ENCODE measurements at regions not wholly inside any gene's neighbourhood (a gene's known extent, or its start where the extent isn't known, plus 50 kb on each side); places are given as distances from the start of the nearest gene placed in this dataset.

- TF ChIP-seq EWSR1 (IDR thresholded peaks at IDR 0.05; ENCODE audit: borderline replicate concordance, low read depth, partially characterized antibody) (no peak), C11orf30 (IDR thresholded peaks at IDR 0.05; ENCODE audit: low read depth) (no peak), SAFB2 (IDR thresholded peaks at IDR 0.05; ENCODE audit: borderline replicate concordance, low read depth, low read length, severe bottlenecking) (no peak), ZNF75A (CRISPR knock-in tag; IDR thresholded peaks at IDR 0.05) (no peak), MXI1 (IDR thresholded peaks at IDR 0.05; ENCODE audit: low read depth, low read length) (peak; percentile 51; the same call in 1 of the 2 replicates), MYNN (IDR thresholded peaks at IDR 0.05) (peak; percentile 90), MYNN (CRISPR knock-in tag; IDR thresholded peaks at IDR 0.05) (no peak), SRSF1 (IDR thresholded peaks at IDR 0.05; ENCODE audit: low read depth, low read length) (no peak), NFE2 (IDR thresholded peaks at IDR 0.05; ENCODE audit: low read depth) (no peak)
- TF ChIP-seq, protein P1, sequence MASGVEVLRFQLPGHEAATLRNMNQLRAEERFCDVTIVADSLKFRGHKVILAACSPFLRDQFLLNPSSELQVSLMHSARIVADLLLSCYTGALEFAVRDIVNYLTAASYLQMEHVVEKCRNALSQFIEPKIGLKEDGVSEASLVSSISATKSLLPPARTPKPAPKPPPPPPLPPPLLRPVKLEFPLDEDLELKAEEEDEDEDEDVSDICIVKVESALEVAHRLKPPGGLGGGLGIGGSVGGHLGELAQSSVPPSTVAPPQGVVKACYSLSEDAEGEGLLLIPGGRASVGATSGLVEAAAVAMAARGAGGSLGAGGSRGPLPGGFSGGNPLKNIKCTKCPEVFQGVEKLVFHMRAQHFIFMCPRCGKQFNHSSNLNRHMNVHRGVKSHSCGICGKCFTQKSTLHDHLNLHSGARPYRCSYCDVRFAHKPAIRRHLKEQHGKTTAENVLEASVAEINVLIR (CRISPR knock-in tag; IDR thresholded peaks at IDR 0.05) = no peak
- TF ChIP-seq, protein P2, sequence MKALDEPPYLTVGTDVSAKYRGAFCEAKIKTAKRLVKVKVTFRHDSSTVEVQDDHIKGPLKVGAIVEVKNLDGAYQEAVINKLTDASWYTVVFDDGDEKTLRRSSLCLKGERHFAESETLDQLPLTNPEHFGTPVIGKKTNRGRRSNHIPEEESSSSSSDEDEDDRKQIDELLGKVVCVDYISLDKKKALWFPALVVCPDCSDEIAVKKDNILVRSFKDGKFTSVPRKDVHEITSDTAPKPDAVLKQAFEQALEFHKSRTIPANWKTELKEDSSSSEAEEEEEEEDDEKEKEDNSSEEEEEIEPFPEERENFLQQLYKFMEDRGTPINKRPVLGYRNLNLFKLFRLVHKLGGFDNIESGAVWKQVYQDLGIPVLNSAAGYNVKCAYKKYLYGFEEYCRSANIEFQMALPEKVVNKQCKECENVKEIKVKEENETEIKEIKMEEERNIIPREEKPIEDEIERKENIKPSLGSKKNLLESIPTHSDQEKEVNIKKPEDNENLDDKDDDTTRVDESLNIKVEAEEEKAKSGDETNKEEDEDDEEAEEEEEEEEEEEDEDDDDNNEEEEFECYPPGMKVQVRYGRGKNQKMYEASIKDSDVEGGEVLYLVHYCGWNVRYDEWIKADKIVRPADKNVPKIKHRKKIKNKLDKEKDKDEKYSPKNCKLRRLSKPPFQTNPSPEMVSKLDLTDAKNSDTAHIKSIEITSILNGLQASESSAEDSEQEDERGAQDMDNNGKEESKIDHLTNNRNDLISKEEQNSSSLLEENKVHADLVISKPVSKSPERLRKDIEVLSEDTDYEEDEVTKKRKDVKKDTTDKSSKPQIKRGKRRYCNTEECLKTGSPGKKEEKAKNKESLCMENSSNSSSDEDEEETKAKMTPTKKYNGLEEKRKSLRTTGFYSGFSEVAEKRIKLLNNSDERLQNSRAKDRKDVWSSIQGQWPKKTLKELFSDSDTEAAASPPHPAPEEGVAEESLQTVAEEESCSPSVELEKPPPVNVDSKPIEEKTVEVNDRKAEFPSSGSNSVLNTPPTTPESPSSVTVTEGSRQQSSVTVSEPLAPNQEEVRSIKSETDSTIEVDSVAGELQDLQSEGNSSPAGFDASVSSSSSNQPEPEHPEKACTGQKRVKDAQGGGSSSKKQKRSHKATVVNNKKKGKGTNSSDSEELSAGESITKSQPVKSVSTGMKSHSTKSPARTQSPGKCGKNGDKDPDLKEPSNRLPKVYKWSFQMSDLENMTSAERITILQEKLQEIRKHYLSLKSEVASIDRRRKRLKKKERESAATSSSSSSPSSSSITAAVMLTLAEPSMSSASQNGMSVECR (CRISPR knock-in tag; IDR thresholded peaks at IDR 0.05) = no peak
- TF ChIP-seq, protein P3, sequence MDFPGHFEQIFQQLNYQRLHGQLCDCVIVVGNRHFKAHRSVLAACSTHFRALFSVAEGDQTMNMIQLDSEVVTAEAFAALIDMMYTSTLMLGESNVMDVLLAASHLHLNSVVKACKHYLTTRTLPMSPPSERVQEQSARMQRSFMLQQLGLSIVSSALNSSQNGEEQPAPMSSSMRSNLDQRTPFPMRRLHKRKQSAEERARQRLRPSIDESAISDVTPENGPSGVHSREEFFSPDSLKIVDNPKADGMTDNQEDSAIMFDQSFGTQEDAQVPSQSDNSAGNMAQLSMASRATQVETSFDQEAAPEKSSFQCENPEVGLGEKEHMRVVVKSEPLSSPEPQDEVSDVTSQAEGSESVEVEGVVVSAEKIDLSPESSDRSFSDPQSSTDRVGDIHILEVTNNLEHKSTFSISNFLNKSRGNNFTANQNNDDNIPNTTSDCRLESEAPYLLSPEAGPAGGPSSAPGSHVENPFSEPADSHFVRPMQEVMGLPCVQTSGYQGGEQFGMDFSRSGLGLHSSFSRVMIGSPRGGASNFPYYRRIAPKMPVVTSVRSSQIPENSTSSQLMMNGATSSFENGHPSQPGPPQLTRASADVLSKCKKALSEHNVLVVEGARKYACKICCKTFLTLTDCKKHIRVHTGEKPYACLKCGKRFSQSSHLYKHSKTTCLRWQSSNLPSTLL (IDR thresholded peaks at IDR 0.05) = no peak
- TF ChIP-seq, protein P4, sequence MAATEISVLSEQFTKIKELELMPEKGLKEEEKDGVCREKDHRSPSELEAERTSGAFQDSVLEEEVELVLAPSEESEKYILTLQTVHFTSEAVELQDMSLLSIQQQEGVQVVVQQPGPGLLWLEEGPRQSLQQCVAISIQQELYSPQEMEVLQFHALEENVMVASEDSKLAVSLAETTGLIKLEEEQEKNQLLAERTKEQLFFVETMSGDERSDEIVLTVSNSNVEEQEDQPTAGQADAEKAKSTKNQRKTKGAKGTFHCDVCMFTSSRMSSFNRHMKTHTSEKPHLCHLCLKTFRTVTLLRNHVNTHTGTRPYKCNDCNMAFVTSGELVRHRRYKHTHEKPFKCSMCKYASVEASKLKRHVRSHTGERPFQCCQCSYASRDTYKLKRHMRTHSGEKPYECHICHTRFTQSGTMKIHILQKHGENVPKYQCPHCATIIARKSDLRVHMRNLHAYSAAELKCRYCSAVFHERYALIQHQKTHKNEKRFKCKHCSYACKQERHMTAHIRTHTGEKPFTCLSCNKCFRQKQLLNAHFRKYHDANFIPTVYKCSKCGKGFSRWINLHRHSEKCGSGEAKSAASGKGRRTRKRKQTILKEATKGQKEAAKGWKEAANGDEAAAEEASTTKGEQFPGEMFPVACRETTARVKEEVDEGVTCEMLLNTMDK (IDR thresholded peaks at IDR 0.05; ENCODE audit: borderline replicate concordance, insufficient read depth, low read depth, low read length, poor library complexity, severe bottlenecking) = no peak
- TF ChIP-seq, protein P5, sequence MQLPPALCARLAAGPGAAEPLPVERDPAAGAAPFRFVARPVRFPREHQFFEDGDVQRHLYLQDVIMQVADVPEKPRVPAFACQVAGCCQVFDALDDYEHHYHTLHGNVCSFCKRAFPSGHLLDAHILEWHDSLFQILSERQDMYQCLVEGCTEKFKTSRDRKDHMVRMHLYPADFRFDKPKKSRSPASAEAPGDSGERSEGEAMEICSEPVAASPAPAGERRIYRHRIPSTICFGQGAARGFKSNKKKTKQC (CRISPR knock-in tag; IDR thresholded peaks at IDR 0.05) = no peak
Measured at GRCh38 chr20:51095633-51096521, 73.0 kb upstream of the KCNG1 start (continued).

Measured in K562 (cell line).